Aorta (tissue), 5 donors: ENCODE measurements at regions not wholly inside any gene's neighbourhood (a gene's known extent, or its start where the extent isn't known, plus 50 kb on each side); places are given as distances from the start of the nearest gene placed in this dataset.

ENCODE experiments used
- ATAC-seq: fragments of 200-7000 bp; cut with Tn5 transposase; one replicate; pipeline ENCODE4 v1.9.1; 2022; ENCODE audit warnings: moderate library complexity; ENCODE audit not compliant: low FRiP score
- DNase-seq, 2 donors: peaks; one replicate each; pipeline ENCODE4 v3.0.0-alpha.2; 2020
- H3K27ac ChIP-seq, 2 donors: one replicate each; pipeline ENCODE4 v1.5.1; 2013; ENCODE audit warnings: low read length in 2 of 2, mild to moderate bottlenecking in 2 of 2, moderate library complexity in 2 of 2, control low read depth in 1 of 2, inconsistent platforms in 1 of 2, low read depth in 1 of 2
- H3K27me3 ChIP-seq, 2 donors: one replicate each; pipeline ENCODE4 v1.6.1; 2013; ENCODE audit warnings: control low read depth in 1 of 2, low read length in 1 of 2, mild to moderate bottlenecking in 1 of 2, moderate library complexity in 1 of 2; ENCODE audit not compliant: insufficient read depth in 2 of 2, control insufficient read depth in 1 of 2
- H3K36me3 ChIP-seq, 2 donors: one replicate each; pipeline ENCODE4 v1.6.1; 2013; ENCODE audit warnings: control low read depth in 1 of 2, low read length in 1 of 2, mild to moderate bottlenecking in 1 of 2; ENCODE audit not compliant: insufficient read depth in 2 of 2, control insufficient read depth in 1 of 2
- H3K4me1 ChIP-seq, 2 donors: one replicate each; pipeline ENCODE4 v1.6.1; 2013; ENCODE audit warnings: low read length in 2 of 2, control low read depth in 1 of 2, mild to moderate bottlenecking in 1 of 2, moderate library complexity in 1 of 2; ENCODE audit not compliant: insufficient read depth in 2 of 2, control insufficient read depth in 1 of 2
- H3K4me3 ChIP-seq, 2 donors: one replicate each; pipeline ENCODE4 v1.5.1; 2013; ENCODE audit warnings: low read length in 2 of 2, control low read depth in 1 of 2, mild to moderate bottlenecking in 1 of 2
- H3K9me3 ChIP-seq: one replicate; pipeline ENCODE4 v1.6.1; 2013; ENCODE audit warnings: mild to moderate bottlenecking, low read length; ENCODE audit not compliant: control insufficient read depth
- WGBS, 2 donors: extraction: QIAGEN DNeasy Blood & Tissue Kit; methylation state at CpG; one replicate each; pipeline ENCODE4 v1.1.7; 2013; 5-methylcytosine and 5-hydroxymethylcytosine counted together
- intact Hi-C, 2 donors: fragments of 100-400 bp; cut with DNase I; formaldehyde crosslinking; loops; one replicate each; pipeline versions ENCODE4 v1.14.2 to v1.15.0; 2022
- donor health status: healthy with polysubstance abuse.
- donor health status: Bipolar disorder and iron deficiency.
- donor health status: DM: no; HTN: no; CAD: no.
- donor health status: DM: no; HTN: no; CAD: no.
- donor health status: DM: yes; HTN: yes; CAD: no.

DNA sequence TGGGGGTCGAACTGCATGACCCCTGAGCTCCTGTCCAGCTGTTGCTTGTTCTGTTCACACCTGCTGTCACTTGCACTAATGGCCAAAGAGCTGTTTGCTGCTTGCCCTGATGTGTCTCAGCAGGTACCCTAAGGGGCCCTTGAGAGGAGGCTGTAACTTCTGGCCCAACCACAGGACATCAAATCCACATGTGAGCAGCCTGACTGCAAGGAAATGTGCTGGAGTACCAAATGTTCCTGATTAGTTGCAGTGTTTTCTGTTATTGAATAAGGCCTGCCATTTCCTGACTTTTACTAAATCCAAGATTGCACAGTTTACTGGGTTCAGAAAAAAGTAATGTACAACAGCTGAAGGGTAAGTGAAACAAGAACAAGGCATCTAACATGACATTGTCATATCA, 91.7 kb upstream of the IL6 start:
- Histone ChIP-seq H3K9me3 (no peaks in the 10 kb centered on the region), H3K4me3 (no peak overlapping the region), H3K27ac (no peak overlapping the region), H3K4me1 (no peaks in the 10 kb centered on the region), H3K36me3 (no peaks in the 10 kb centered on the region), H3K27me3 (no peaks in the 10 kb centered on the region)
- 84 to 86% methylated on average over 1 of the region's 1 CpG for WGBS, 2 donors
- ATAC-seq (no peak), DNase-seq (no peak)
- intact Hi-C loops: no loop called here

DNA sequence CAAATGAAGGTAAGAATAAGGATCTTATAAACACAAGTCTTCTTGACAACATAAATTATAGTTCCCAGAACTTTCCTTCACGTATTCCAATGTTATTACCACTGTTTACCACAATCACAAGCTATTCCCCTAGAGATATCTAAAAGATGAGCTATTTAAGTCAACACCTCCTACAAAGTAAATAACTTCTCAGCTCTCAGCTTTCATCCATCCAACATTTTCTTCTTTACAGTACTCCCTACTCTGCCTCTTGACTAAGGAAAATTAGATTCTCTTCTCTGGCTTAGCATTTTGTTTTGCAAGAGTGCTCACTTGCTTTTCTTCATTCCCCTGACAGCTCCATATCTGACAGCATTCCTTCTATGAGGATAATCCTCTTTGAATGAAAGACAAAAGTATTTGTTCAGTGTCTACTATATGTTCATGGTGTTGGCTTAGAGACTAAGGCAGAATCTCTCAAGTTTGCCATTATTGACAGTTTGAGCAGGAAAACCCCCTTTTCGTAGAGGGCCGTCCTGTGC, 93.0 kb upstream of the IL6 start:
- 85 to 86% methylated on average over 3 of the region's 3 CpGs for WGBS, 2 donors
- Histone ChIP-seq H3K27ac (no peak overlapping the region), H3K9me3 (no peaks in the 10 kb centered on the region), H3K4me3 (no peak overlapping the region), H3K36me3 (no peaks in the 10 kb centered on the region), H3K27me3 (no peaks in the 10 kb centered on the region), H3K4me1 (no peaks in the 10 kb centered on the region)
- ATAC-seq (no peak), DNase-seq (no peak)
- intact Hi-C loops: no loop called here

DNA sequence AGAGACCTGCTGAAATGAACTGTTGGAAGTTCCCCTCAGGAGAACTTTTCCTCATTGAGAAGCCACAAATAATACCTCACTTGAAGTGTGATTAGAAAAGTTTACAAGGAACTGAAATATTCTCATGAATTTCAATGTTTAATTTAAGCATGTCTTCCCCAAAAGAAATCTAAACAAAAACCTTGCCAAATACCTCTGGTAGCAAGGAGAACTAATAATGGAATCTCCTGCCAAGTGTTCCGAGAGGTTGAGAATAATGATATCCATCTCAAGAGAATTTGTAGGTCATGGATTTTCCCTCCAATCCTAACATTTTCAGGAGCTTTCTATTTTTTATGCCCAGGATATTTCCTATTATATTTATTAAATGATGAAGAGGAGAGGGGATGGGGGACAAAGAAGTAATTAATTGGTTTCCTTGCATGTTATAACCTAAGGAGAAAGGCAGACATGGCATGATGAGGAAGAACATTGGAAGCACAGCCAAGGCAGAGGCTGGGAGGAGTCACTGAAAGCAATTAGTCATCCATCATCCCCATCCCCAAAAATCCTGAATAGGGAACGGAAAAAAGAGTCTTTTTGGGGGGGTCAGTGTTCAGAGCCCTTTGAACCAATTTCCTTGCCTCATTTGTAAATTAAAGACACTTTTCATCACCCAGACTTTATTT, 93.6 kb upstream of the IL6 start:
- H3K36me3 ChIP-seq: no peaks in the 10 kb centered on the region
- H3K27ac ChIP-seq: no peak overlapping the region
- H3K4me1 ChIP-seq: no peaks in the 10 kb centered on the region
- WGBS, 2 donors: 19 to 25% methylated on average over 2 of the region's 2 CpGs
- DNase-seq (no peak), ATAC-seq (no peak)
- no peaks in the 10 kb centered on the region for H3K9me3 ChIP-seq
- intact Hi-C loops: no loop called here
- no peak overlapping the region for H3K4me3 ChIP-seq
- H3K27me3 ChIP-seq: no peaks in the 10 kb centered on the region

DNA sequence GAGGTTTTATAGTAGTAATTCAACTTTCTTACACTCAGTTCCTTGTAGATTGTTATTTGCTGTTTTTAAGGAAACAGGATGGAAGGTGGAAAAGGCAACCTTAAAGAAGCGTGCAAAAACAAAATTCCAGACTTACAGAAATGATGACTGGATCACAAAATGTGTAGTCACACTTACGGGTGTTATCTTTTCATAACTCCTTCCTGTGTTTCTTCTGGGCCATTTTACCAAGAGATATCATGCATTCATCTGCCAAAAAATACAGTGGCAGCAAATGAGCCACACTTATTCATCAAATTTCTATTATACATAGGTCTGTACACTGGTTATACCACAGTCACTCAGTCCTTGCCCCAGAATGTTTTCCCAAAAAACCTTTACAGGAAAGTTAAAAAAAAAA, 94.3 kb upstream of the IL6 start:
- Histone ChIP-seq H3K36me3 (no peaks in the 10 kb centered on the region), H3K27ac (no peak overlapping the region), H3K4me1 (no peaks in the 10 kb centered on the region), H3K9me3 (no peaks in the 10 kb centered on the region), H3K27me3 (no peaks in the 10 kb centered on the region), H3K4me3 (no peak overlapping the region)
- ATAC-seq: no peak
- intact Hi-C loops: no loop called here
- 8 to 23% methylated on average over 2 of the region's 2 CpGs for WGBS, 2 donors
- DNase-seq: no peak

DNA sequence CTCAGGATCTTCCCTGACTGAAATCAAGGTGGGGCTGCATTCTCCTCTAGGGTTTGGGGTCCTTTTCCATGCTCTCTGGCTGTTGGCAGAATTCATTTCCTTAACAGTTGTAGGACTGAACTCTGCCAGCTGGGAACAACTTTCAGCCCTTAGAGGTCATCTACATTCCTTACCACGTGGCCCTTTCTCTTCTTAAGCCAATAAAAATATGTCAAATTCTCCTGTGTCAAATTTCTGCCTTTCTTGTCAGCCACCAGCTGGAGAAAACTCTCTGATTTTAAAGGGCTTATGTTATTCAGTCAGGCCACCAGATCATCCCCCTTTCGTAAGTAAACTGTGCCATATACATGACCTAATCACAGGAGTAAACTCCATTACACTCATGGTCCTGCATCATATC, 95.3 kb upstream of the IL6 start:
- ATAC-seq (no peak), DNase-seq (no peak)
- H3K27ac ChIP-seq: no peak overlapping the region
- H3K4me1 ChIP-seq: no peaks in the 10 kb centered on the region
- 42% methylated on average over 2 of the region's 2 CpGs for WGBS, 2 donors
- intact Hi-C loops: no loop called here
- no peaks in the 10 kb centered on the region for H3K36me3 ChIP-seq
- H3K9me3 ChIP-seq: no peaks in the 10 kb centered on the region
- H3K27me3 ChIP-seq: no peaks in the 10 kb centered on the region
- no peak overlapping the region for H3K4me3 ChIP-seq

DNA sequence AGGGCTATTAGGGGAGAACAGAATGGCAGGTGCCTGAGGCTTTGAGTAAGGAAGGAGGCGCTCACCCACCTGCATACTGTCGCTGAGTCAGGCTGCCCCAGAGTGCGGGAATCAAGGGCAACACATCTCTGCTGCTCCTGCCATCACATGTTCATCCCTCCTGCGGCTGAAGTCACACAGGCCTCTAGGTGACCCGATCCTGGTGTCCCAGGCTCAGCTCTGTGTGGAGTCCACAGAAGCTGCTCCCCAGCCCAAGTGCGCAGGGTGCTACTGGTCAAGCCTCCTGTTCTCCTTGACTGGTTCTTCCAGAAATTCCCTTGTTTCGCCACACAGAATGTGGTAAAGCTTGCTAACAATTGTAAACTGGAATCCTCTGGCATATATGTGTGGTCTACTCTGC, 96.9 kb upstream of the IL6 start:
- H3K27me3 ChIP-seq: no peaks in the 10 kb centered on the region
- no peak for DNase-seq
- WGBS, 2 donors: 98% methylated on average over 7 of the region's 7 CpGs
- no peaks in the 10 kb centered on the region for H3K4me1 ChIP-seq
- H3K27ac ChIP-seq: no peak overlapping the region
- H3K9me3 ChIP-seq: no peaks in the 10 kb centered on the region
- intact Hi-C loops: no loop called here
- no peaks in the 10 kb centered on the region for H3K36me3 ChIP-seq
- ATAC-seq: no peak
- no peak overlapping the region for H3K4me3 ChIP-seq

DNA sequence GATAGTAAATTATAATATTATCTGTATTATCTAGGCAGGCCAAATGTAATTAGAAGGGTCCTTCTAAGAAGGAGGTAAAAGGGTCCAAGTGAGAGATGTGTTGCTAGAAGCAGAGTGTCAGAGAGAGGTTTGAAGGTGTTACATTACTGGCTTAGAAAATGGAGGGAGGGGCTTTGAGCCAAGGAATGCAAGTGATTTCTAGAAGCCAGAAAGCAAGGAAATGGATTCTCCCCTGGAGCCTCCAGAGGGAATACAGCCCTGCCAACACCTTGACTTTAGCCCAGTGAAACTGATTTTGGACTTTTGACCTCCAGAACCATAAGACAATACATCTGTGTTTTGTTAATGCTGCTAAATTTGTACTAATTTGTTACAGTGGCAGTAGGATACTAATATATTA, 97.9 kb upstream of the IL6 start:
- no peaks in the 10 kb centered on the region for H3K9me3 ChIP-seq
- no peak overlapping the region for H3K27ac ChIP-seq
- no peak for ATAC-seq
- H3K4me3 ChIP-seq: no peak overlapping the region
- intact Hi-C loops: no loop called here
- H3K27me3 ChIP-seq: no peaks in the 10 kb centered on the region
- no peaks in the 10 kb centered on the region for H3K36me3 ChIP-seq
- H3K4me1 ChIP-seq: no peaks in the 10 kb centered on the region
- no peak for DNase-seq

DNA sequence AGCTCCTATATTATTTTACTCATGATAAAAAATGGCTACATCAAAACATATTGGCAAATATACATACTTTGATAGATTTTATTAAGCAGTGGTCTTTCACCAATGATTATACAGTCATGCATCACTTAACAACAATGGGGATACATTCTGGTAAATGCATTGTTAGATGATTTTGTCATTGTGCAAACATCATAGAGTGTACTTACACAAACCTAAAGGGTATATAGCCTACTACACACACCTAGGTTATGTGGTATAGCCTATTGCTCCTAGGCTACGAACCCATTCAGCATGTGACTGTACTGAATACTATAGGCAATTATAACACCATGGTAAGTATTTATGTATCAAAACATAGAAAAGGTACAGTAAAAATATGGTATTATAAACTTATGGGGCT, 98.9 kb upstream of the IL6 start:
- no peak overlapping the region for H3K27ac ChIP-seq
- no peak for DNase-seq
- H3K4me1 ChIP-seq: no peaks in the 10 kb centered on the region
- no peak overlapping the region for H3K4me3 ChIP-seq
- H3K27me3 ChIP-seq: no peaks in the 10 kb centered on the region
- WGBS, 2 donors: 95 to 97% methylated on average over 1 of the region's 1 CpG
- ATAC-seq: no peak
- intact Hi-C loops: no loop called here
- no peaks in the 10 kb centered on the region for H3K36me3 ChIP-seq
- H3K9me3 ChIP-seq: no peaks in the 10 kb centered on the region

DNA sequence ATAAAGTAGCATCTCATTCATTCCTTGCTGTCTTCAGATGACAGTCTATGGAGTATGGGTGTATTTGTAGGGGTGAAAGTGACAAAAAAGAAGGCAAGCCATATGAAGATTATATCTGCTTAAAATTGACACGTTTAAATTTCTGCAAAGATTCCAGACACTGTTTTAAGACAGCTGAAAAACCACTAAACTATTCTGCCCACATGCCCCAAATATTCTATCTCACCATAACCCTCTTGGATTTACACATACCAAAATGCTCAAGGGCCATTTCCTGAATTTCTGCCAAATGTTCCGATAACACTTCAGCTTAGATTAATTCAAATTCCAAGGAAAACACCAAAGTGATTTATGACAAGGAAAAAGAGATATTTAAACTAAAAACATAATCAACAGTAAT, 99.9 kb upstream of the IL6 start:
- 4 to 7% methylated on average over 2 of the region's 2 CpGs for WGBS, 2 donors
- no peak overlapping the region for H3K27ac ChIP-seq
- ATAC-seq (no peak), DNase-seq (no peak)
- intact Hi-C loops: no loop called here
- H3K27me3 ChIP-seq: no peaks in the 10 kb centered on the region
- H3K4me1 ChIP-seq: no peaks in the 10 kb centered on the region
- H3K9me3 ChIP-seq: no peaks in the 10 kb centered on the region
- no peaks in the 10 kb centered on the region for H3K36me3 ChIP-seq
- H3K4me3 ChIP-seq: no peak overlapping the region
